GM23248 (cell line): ENCODE measurements at regions not wholly inside any gene's neighbourhood (a gene's known extent, or its start where the extent isn't known, plus 50 kb on each side); places are given as distances from the start of the nearest gene placed in this dataset.

Experiments used
- EZH2 ChIP-seq: fragments of 200-600 bp; sonication (generic); IDR thresholded peaks from 2 replicates; pipeline ENCODE4 v1.6.1; 2018; ENCODE audit warnings: antibody characterized with exemption, mild to moderate bottlenecking; ENCODE audit not compliant: insufficient read depth, poor library complexity, severe bottlenecking
- EZH2phosphoT487 ChIP-seq: fragments of 200-600 bp; sonication (generic); IDR thresholded peaks from 2 replicates; pipeline ENCODE4 v1.6.1; 2018; ENCODE audit warnings: antibody characterized with exemption, moderate library complexity, mild to moderate bottlenecking, low read depth; ENCODE audit not compliant: insufficient read depth

DNA sequence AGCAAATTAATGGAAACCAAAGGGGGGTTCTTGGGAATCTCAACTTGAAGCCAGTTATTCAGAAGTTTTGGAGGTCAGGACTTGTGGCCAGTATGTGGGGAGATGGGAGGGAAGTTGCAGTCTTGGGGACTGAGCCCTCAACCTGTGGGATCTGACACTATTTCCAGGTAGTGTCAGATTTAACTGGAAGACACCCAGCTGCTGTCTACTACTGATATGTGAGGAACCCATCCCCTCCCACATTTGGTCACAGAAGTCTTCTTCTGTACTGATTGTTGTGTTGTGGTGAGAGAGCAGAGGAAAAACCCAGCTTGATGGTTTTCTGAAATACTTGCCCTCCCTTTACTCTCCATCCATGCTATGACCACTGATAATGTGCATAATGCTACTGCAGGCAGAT is 134.0 kb downstream of the QRSL1 start:
- TF ChIP-seq EZH2phosphoT487: no peak
- TF ChIP-seq EZH2: no peak
